ENCODE measurements at regions not wholly inside any gene's neighbourhood (a gene's known extent, or its start where the extent isn't known, plus 50 kb on each side); places are given as distances from the start of the nearest gene placed in this dataset.
A peak's percentile ranks its signal among the peaks of the same experiment; 100 is the strongest.

GRCh38 chr20:24771542-24772061 is 177.5 kb upstream of the CST7 start:
- peak in 1 of 2 experiments; percentile 25 for DNase-seq (ENCODE audit: low spot score in 2 of 2, unreplicated experiment in 2 of 2)
- peaks cover 14% of the 10 kb centered on the region for H3K9me3 Mint-ChIP-seq
- H3K4me1 Mint-ChIP-seq, result peaks cover 9% of the 10 kb centered on the region
- peaks cover 5% of the 10 kb centered on the region for H3K27me3 Mint-ChIP-seq (ENCODE audit: low read depth)
- H3K36me3 Mint-ChIP-seq, result no peaks in the 10 kb centered on the region
- H3K27ac Mint-ChIP-seq, result no peak overlapping the region
- TF ChIP-seq CTCF (IDR thresholded peaks at IDR 0.05; ENCODE audit: unreplicated experiment), result no peak
- no peak overlapping the region for H3K4me3 Mint-ChIP-seq

- peak in 1 of 2 experiments; percentile 20 for DNase-seq (ENCODE audit: low spot score in 2 of 2, unreplicated experiment in 2 of 2)
- Mint-ChIP-seq H3K27ac (no peak overlapping the region), H3K27me3 (ENCODE audit: low read depth) (peaks cover 10% of the 10 kb centered on the region), H3K4me1 (peaks cover 9% of the 10 kb centered on the region), H3K9me3 (peaks cover 14% of the 10 kb centered on the region), H3K36me3 (no peaks in the 10 kb centered on the region), H3K4me3 (no peak overlapping the region)
- no peak for TF ChIP-seq CTCF (IDR thresholded peaks at IDR 0.05; ENCODE audit: unreplicated experiment)
Measured at GRCh38 chr20:24772667-24773066, 176.4 kb upstream of the CST7 start.

GRCh38 chr20:24773168-24773567 is 175.9 kb upstream of the CST7 start:
- no peak for TF ChIP-seq CTCF (IDR thresholded peaks at IDR 0.05; ENCODE audit: unreplicated experiment)
- Mint-ChIP-seq H3K27me3 (ENCODE audit: low read depth) (peaks cover 11% of the 10 kb centered on the region), H3K36me3 (no peaks in the 10 kb centered on the region), H3K9me3 (peaks cover 14% of the 10 kb centered on the region), H3K4me1 (peaks cover 6% of the 10 kb centered on the region), H3K27ac (no peak overlapping the region), H3K4me3 (no peak overlapping the region)
- peak in 1 of 2 experiments; percentile 26 for DNase-seq (ENCODE audit: low spot score in 2 of 2, unreplicated experiment in 2 of 2)

GRCh38 chr20:24773751-24774201 is 175.3 kb upstream of the CST7 start:
- Mint-ChIP-seq H3K4me3 (no peak overlapping the region), H3K27ac (no peak overlapping the region), H3K36me3 (no peaks in the 10 kb centered on the region), H3K9me3 (peaks cover 14% of the 10 kb centered on the region), H3K27me3 (ENCODE audit: low read depth) (peaks cover 11% of the 10 kb centered on the region), H3K4me1 (peaks cover 2% of the 10 kb centered on the region)
- TF ChIP-seq CTCF (IDR thresholded peaks at IDR 0.05; ENCODE audit: unreplicated experiment), result no peak
- DNase-seq (ENCODE audit: low spot score in 2 of 2, unreplicated experiment in 2 of 2), result no peak

GRCh38 chr20:24775966-24776365 is 173.1 kb upstream of the CST7 start:
- H3K4me1 Mint-ChIP-seq, result peaks cover 2% of the 10 kb centered on the region

More at GRCh38 chr20:24775966-24776365, 173.1 kb upstream of the CST7 start:
- Mint-ChIP-seq H3K4me3 (no peak overlapping the region), H3K27me3 (ENCODE audit: low read depth) (peaks cover 16% of the 10 kb centered on the region), H3K9me3 (peaks cover 14% of the 10 kb centered on the region), H3K27ac (no peak overlapping the region), H3K36me3 (no peaks in the 10 kb centered on the region)
- no peak for DNase-seq (ENCODE audit: low spot score in 2 of 2, unreplicated experiment in 2 of 2)
- TF ChIP-seq CTCF (IDR thresholded peaks at IDR 0.05; ENCODE audit: unreplicated experiment), result no peak

Data from mesothelial cell of epicardium (in vitro differentiated cells).